Vagina (tissue), 2 donors: ENCODE measurements at regions not wholly inside any gene's neighbourhood (a gene's known extent, or its start where the extent isn't known, plus 50 kb on each side); places are given as distances from the start of the nearest gene placed in this dataset.

Experiments used
- DNase-seq, 2 donors: peaks; one replicate each; pipeline ENCODE4 v3.0.0-alpha.2; 2017; ENCODE audit errors: extremely low spot score in 2 of 2
- H3K27ac ChIP-seq: fragments of 200-600 bp; sonication (generic); one replicate; pipeline ENCODE4 v1.5.1; 2019
- H3K27me3 ChIP-seq: fragments of 200-600 bp; sonication (generic); one replicate; pipeline ENCODE4 v1.5.1; 2019
- H3K36me3 ChIP-seq, 2 donors: fragments of 200-600 bp; sonication (generic); one replicate each; pipeline ENCODE4 v1.5.1; 2017 to 2019
- H3K4me1 ChIP-seq: fragments of 200-600 bp; sonication (generic); one replicate; pipeline ENCODE4 v1.5.1; 2019
- H3K4me3 ChIP-seq, 2 donors: fragments of 200-600 bp; sonication (generic); 1 replicate in 1 of 2; 2 replicates in 1 of 2; pipeline ENCODE4 v1.5.1; 2016 to 2019
- H3K9me3 ChIP-seq: fragments of 200-600 bp; sonication (generic); one replicate; pipeline ENCODE4 v1.5.1; 2019
- POLR2A ChIP-seq, 2 donors: fragments of 450-650 bp; IDR thresholded peaks; one replicate each; pipeline ENCODE4 v1.6.1; 2017; ENCODE audit warnings: antibody characterized with exemption in 2 of 2, mild to moderate bottlenecking in 2 of 2, moderate library complexity in 2 of 2
- POLR2AphosphoS5 ChIP-seq, 2 donors: sonication (generic); formaldehyde crosslinking; IDR thresholded peaks; one replicate each; pipeline ENCODE4 v1.9.0; 2017; ENCODE audit warnings: antibody characterized with exemption in 2 of 2, mild to moderate bottlenecking in 2 of 2, low read depth in 1 of 2; ENCODE audit not compliant: insufficient read depth in 1 of 2
- intact Hi-C: fragments of 100-400 bp; cut with DNase I; formaldehyde crosslinking; loops from one replicate; pipeline ENCODE4 v1.15.1; 2023
- TF ChIP-seq, protein P1 (sequence below), 3 experiments: fragments of 450-650 bp in 2 of 3; fragments of 200-600 bp in 1 of 3; sonication (generic) in 1 of 3; IDR thresholded peaks; one replicate each; pipeline ENCODE4 v1.5.1; 2017 to 2019; ENCODE audit warnings: antibody characterized with exemption in 3 of 3, mild to moderate bottlenecking in 2 of 3, moderate library complexity in 2 of 3

DNA sequence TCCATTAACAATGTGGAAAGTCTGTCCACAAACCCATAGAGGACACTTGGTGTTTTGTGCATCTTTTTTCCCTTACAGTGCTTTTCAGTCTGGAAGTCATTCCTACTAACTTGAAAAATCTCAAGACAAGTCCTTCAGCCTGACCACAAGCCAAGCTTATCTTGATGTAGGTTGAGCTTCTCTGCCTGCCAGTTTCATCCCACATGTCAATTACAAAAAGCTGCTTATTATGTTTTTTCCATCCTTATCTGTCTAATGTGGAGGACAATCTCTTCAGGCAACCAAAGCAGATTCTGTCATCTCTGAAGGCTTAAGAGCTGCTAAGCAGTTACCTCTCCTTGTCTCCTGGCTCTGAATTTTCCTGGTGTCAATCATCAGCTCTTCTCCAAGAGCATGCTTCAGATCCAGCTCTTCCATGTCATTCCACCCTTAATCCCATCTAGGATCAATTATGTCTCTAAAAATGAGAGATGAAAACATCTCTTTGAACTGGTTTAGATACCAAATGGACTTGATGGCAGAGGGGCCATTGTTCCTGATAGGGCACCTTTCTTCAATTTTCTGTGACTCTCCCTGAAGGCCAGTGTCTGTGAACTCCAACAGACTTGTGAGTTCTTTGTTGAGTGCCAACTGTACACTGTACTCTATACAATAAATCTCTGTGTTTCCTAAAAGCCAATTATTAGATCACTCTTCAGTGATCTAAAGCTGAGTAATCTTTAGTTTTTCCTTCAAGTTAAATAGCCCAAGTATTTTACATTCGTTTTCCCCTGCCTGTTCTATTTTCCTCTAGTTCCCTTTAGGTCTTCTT, 208.6 kb downstream of the RBM43 start:
- TF ChIP-seq POLR2A (IDR thresholded peaks at IDR 0.05) (no peak), POLR2AphosphoS5 (IDR thresholded peaks at IDR 0.05; ENCODE audit: insufficient read depth in 1 of 2, low read depth in 1 of 2) (no peak)
- TF ChIP-seq, protein P1, sequence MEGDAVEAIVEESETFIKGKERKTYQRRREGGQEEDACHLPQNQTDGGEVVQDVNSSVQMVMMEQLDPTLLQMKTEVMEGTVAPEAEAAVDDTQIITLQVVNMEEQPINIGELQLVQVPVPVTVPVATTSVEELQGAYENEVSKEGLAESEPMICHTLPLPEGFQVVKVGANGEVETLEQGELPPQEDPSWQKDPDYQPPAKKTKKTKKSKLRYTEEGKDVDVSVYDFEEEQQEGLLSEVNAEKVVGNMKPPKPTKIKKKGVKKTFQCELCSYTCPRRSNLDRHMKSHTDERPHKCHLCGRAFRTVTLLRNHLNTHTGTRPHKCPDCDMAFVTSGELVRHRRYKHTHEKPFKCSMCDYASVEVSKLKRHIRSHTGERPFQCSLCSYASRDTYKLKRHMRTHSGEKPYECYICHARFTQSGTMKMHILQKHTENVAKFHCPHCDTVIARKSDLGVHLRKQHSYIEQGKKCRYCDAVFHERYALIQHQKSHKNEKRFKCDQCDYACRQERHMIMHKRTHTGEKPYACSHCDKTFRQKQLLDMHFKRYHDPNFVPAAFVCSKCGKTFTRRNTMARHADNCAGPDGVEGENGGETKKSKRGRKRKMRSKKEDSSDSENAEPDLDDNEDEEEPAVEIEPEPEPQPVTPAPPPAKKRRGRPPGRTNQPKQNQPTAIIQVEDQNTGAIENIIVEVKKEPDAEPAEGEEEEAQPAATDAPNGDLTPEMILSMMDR (IDR thresholded peaks at IDR 0.05), result no peak
- DNase-seq, result no peak
- Histone ChIP-seq H3K36me3 (no peaks in the 10 kb centered on the region), H3K9me3 (no peaks in the 10 kb centered on the region), H3K27me3 (no peaks in the 10 kb centered on the region), H3K4me3 (no peak overlapping the region), H3K27ac (no peak overlapping the region), H3K4me1 (no peaks in the 10 kb centered on the region)
- intact Hi-C loops, result no loop called here

DNA sequence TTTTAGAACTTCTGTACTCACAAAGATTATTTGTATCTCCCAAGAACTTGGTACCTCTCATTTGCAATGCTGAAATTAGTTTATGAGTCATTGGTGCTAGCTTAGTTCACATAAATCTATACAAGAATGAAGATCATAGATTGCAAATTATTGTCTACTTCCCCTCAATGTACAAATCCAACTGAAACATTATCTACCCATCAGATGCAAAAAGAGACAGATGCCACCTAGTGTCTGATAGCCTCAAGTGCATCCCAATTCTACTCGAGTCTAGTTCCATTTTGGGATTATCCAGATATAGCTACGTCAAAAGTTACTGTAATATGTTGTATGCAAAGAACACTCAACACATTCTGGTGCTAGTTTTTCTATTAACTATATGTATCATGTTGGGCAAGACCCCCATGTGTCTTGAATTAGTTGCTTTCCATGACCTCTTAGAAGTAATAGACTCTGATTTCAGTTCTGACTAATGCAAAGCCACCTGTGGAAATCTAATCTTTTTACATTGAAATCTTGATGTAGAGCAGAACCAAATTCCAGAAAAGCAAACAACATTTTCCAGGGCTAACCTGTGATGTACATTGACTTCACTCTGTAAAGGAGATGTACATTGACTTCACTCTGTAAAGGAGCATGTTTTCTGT, 210.0 kb downstream of the RBM43 start:
- Histone ChIP-seq H3K4me1 (no peaks in the 10 kb centered on the region), H3K36me3 (no peaks in the 10 kb centered on the region), H3K27ac (no peak overlapping the region), H3K9me3 (no peaks in the 10 kb centered on the region), H3K27me3 (no peaks in the 10 kb centered on the region), H3K4me3 (no peak overlapping the region)
- TF ChIP-seq POLR2AphosphoS5 (IDR thresholded peaks at IDR 0.05; ENCODE audit: insufficient read depth in 1 of 2, low read depth in 1 of 2), result peak in 1 of 2 donors; percentile 22
- TF ChIP-seq, protein P1 (IDR thresholded peaks at IDR 0.05), result peak; percentile 24 to 67 (median 36)
- no peak for TF ChIP-seq POLR2A (IDR thresholded peaks at IDR 0.05)
- intact Hi-C loops, result no loop called here
- no peak for DNase-seq

- no peak for DNase-seq
- H3K4me3 ChIP-seq, result no peak overlapping the region
- H3K9me3 ChIP-seq, result no peaks in the 10 kb centered on the region
- no peak overlapping the region for H3K27ac ChIP-seq
- no peaks in the 10 kb centered on the region for H3K4me1 ChIP-seq
- no peaks in the 10 kb centered on the region for H3K36me3 ChIP-seq
- intact Hi-C loops, result no loop called here
- H3K27me3 ChIP-seq, result no peaks in the 10 kb centered on the region
- TF ChIP-seq POLR2A (IDR thresholded peaks at IDR 0.05) (no peak), POLR2AphosphoS5 (IDR thresholded peaks at IDR 0.05; ENCODE audit: insufficient read depth in 1 of 2, low read depth in 1 of 2) (no peak)
- TF ChIP-seq, protein P1 (IDR thresholded peaks at IDR 0.05), result no peak
These were observed 211.9 kb downstream of the RBM43 start for GRCh38 chr2:151049746-151050145.

- H3K36me3 ChIP-seq, result no peaks in the 10 kb centered on the region
- intact Hi-C loops, result no loop called here
These were observed 213.2 kb downstream of the RBM43 start for GRCh38 chr2:151048331-151049054.

More at GRCh38 chr2:151048331-151049054, 213.2 kb downstream of the RBM43 start:
- no peak overlapping the region for H3K4me3 ChIP-seq
- H3K9me3 ChIP-seq, result no peaks in the 10 kb centered on the region
- TF ChIP-seq POLR2AphosphoS5 (IDR thresholded peaks at IDR 0.05; ENCODE audit: insufficient read depth in 1 of 2, low read depth in 1 of 2) (no peak), POLR2A (IDR thresholded peaks at IDR 0.05) (no peak)
- TF ChIP-seq, protein P1 (IDR thresholded peaks at IDR 0.05), result no peak
- no peak overlapping the region for H3K27ac ChIP-seq
- H3K4me1 ChIP-seq, result no peaks in the 10 kb centered on the region
- DNase-seq, result no peak
- no peaks in the 10 kb centered on the region for H3K27me3 ChIP-seq
